Thyroid gland (tissue), 4 donors: ENCODE measurements at regions not wholly inside any gene's neighbourhood (a gene's known extent, or its start where the extent isn't known, plus 50 kb on each side); places are given as distances from the start of the nearest gene placed in this dataset.
A peak's percentile ranks its signal among the peaks of the same experiment; 100 is the strongest.
"Not testable (repeated sequence)": the region's sequence is repeated elsewhere in the genome, so short reads cannot be mapped to it uniquely, and the experiment has no call there.

Experiments
- DNase-seq, 2 donors: peaks; one replicate each; pipeline ENCODE4 v3.0.0-alpha.2; 2019
- H3K27ac ChIP-seq, 3 donors: fragments of 200-600 bp; sonication (generic); 1 replicate in 2 of 3; 2 replicates in 1 of 3; pipeline ENCODE4 v1.5.1; 2016 to 2019; ENCODE audit warnings: mild to moderate bottlenecking in 1 of 3, moderate library complexity in 1 of 3
- H3K27me3 ChIP-seq: fragments of 200-600 bp; sonication (generic); one replicate; pipeline ENCODE4 v1.5.1; 2019
- H3K36me3 ChIP-seq, 2 donors: fragments of 200-600 bp; sonication (generic); one replicate each; pipeline ENCODE4 v1.5.1; 2016 to 2019
- H3K4me1 ChIP-seq, 2 donors: fragments of 200-600 bp; sonication (generic); one replicate each; pipeline ENCODE4 v1.5.1; 2017 to 2019
- H3K4me3 ChIP-seq, 3 donors: fragments of 200-600 bp; sonication (generic); replicated peaks in 1 of 3; 1 replicate in 2 of 3; 2 replicates in 1 of 3; pipeline ENCODE4 v1.5.1; 2016; ENCODE audit warnings: mild to moderate bottlenecking in 1 of 3
- H3K9me3 ChIP-seq: fragments of 200-600 bp; sonication (generic); one replicate; pipeline ENCODE4 v1.5.1; 2017
- POLR2A ChIP-seq, 2 donors: fragments of 450-650 bp; IDR thresholded peaks; one replicate each; pipeline ENCODE4 v1.6.1; 2017; ENCODE audit warnings: antibody characterized with exemption in 2 of 2, mild to moderate bottlenecking in 2 of 2, moderate library complexity in 1 of 2
- WGBS, 2 donors: methylation state at CpG; one replicate each; pipeline ENCODE4 v1.1.5; 2017; 5-methylcytosine and 5-hydroxymethylcytosine counted together
- intact Hi-C: fragments of 100-400 bp; cut with DNase I; formaldehyde crosslinking; loops from one replicate; pipeline ENCODE4 v1.15.1; 2023
- TF ChIP-seq, protein P1 (sequence below), 6 experiments: fragments of 200-600 bp in 3 of 6; fragments of 450-650 bp in 3 of 6; sonication (generic) in 3 of 6; IDR thresholded peaks; one replicate each; pipeline ENCODE4 v1.5.1; 2016 to 2019; ENCODE audit warnings: antibody characterized with exemption in 6 of 6, mild to moderate bottlenecking in 2 of 6, inconsistent platforms in 1 of 6, moderate library complexity in 1 of 6

DNA sequence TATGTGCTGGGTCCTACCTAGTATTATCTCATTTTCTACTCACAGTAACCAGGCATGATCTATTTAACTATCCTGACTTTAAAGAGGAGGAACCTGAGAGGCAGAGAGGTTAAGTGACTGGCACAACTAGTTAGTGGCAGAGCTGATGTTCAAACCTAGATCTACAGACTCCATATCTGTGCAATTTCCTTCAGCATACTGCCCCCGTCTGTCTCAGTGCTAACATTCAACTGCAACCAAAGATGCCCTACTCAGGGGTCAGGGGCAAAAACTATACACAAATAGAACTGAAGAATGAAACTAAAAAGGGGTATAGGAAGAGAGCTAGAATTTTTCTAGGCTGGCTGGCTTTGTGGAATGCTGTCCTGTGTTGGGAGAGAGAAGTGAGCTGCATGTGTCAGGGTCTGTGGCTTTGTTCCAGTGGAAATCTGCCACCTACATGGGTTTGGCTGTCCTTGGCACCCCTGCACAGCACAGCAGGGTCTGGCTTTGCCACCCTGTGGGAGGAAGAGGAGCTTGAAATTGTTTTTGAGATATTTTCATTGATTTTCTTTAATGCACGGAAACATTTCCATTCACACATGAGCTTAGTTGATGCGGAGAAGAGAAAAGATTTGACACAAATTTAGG is 368.5 kb downstream of the RPS6KC1 start:
- Histone ChIP-seq H3K4me1 (no peaks in the 10 kb centered on the region), H3K27ac (no peak overlapping the region), H3K27me3 (no peaks in the 10 kb centered on the region), H3K4me3 (no peak overlapping the region), H3K36me3 (no peaks in the 10 kb centered on the region), H3K9me3 (no peaks in the 10 kb centered on the region)
- DNase-seq: peak; percentile 32 to 56
- WGBS, 2 donors: 91 to 92% methylated on average over 3 of the region's 3 CpGs
- TF ChIP-seq, protein P1, sequence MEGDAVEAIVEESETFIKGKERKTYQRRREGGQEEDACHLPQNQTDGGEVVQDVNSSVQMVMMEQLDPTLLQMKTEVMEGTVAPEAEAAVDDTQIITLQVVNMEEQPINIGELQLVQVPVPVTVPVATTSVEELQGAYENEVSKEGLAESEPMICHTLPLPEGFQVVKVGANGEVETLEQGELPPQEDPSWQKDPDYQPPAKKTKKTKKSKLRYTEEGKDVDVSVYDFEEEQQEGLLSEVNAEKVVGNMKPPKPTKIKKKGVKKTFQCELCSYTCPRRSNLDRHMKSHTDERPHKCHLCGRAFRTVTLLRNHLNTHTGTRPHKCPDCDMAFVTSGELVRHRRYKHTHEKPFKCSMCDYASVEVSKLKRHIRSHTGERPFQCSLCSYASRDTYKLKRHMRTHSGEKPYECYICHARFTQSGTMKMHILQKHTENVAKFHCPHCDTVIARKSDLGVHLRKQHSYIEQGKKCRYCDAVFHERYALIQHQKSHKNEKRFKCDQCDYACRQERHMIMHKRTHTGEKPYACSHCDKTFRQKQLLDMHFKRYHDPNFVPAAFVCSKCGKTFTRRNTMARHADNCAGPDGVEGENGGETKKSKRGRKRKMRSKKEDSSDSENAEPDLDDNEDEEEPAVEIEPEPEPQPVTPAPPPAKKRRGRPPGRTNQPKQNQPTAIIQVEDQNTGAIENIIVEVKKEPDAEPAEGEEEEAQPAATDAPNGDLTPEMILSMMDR (IDR thresholded peaks at IDR 0.05): no peak
- no peak for TF ChIP-seq POLR2A (IDR thresholded peaks at IDR 0.05)
- intact Hi-C loops: no loop called here

DNA sequence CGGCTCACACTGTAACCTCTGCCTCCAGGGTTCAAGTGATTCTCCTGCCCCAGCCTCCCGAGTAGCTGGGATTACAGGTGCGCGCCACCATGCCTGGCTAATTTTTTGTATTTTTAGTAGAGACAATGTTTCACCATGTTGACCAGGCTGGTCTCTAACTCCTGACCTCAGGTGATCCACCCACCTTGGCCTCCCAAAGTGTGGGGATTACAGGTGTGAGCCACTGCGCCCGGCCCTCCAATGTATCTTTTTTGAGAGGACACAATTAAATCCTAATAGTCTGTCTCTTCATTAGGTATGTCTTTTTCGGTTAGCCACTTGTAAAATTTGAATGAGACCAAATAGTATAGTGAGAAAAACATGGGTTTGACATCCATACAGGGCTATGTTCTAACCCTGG is 370.1 kb downstream of the RPS6KC1 start:
- H3K4me1 ChIP-seq, H3K27ac ChIP-seq, DNase-seq, H3K36me3 ChIP-seq, intact Hi-C loops, H3K9me3 ChIP-seq, H3K27me3 ChIP-seq, H3K4me3 ChIP-seq: not testable (repeated sequence)
- 95 to 96% methylated on average over 7 of the region's 7 CpGs for WGBS, 2 donors

DNA sequence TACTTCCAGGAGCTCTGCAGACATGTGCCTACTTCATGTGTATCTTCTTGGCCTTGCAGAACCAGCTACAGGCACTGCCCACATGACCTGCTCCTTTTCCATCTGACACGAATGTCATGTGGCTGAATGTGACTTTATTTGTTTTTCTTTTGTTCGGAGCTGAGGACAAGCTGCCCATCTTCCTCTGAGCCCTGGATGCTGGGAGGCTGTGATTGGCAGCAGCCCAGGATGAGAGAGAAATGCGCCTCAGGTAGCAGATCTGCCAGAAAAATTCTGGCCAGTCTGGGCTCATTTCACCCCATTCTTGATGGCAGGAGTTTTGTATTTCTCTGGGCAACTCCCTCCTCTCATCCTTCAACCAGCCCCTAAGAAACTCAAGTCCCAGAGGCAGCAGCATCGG is 372.0 kb downstream of the RPS6KC1 start:
- no peak for DNase-seq
- no peak for TF ChIP-seq POLR2A (IDR thresholded peaks at IDR 0.05)
- TF ChIP-seq, protein P1 (IDR thresholded peaks at IDR 0.05): no peak
- no peaks in the 10 kb centered on the region for H3K9me3 ChIP-seq

DNA sequence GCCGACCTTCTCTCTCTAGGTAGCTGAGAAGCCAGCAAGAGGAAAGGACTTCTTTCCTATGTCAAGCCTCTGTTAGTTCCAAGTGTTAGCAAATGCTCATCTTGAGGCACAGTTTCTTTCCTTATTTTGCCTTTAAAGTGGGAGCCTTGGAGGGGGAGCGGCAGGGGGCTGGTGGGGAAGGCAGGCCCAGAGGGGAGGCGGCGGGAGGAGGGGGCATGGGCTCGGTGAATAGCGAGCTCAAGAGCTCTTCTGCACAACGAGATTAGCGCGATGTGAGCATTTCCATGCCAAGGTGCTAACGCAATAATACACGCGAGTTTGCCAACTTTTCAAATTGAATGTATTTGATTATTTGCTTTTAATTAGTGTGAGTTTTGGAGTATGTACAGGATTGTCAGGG is 372.6 kb downstream of the RPS6KC1 start:
- Histone ChIP-seq H3K9me3 (no peaks in the 10 kb centered on the region), H3K27ac (no peak overlapping the region), H3K27me3 (no peaks in the 10 kb centered on the region), H3K4me3 (no peak overlapping the region), H3K4me1 (no peaks in the 10 kb centered on the region), H3K36me3 (no peaks in the 10 kb centered on the region)
- 24 to 33% methylated on average over 11 of the region's 12 CpGs for WGBS, 2 donors
- TF ChIP-seq POLR2A (IDR thresholded peaks at IDR 0.05): no peak
- TF ChIP-seq, protein P1 (IDR thresholded peaks at IDR 0.05): no peak
- intact Hi-C loops: no loop called here
- DNase-seq: no peak

More for the DNA sequence above, 372.0 kb downstream of the RPS6KC1 start:
- WGBS, 2 donors: 47 to 55% methylated on average over 4 of the region's 4 CpGs
- no peak overlapping the region for H3K4me3 ChIP-seq
- H3K27ac ChIP-seq: no peak overlapping the region
- no peaks in the 10 kb centered on the region for H3K27me3 ChIP-seq
- intact Hi-C loops: no loop called here
- no peaks in the 10 kb centered on the region for H3K36me3 ChIP-seq
- H3K4me1 ChIP-seq: no peaks in the 10 kb centered on the region

DNA sequence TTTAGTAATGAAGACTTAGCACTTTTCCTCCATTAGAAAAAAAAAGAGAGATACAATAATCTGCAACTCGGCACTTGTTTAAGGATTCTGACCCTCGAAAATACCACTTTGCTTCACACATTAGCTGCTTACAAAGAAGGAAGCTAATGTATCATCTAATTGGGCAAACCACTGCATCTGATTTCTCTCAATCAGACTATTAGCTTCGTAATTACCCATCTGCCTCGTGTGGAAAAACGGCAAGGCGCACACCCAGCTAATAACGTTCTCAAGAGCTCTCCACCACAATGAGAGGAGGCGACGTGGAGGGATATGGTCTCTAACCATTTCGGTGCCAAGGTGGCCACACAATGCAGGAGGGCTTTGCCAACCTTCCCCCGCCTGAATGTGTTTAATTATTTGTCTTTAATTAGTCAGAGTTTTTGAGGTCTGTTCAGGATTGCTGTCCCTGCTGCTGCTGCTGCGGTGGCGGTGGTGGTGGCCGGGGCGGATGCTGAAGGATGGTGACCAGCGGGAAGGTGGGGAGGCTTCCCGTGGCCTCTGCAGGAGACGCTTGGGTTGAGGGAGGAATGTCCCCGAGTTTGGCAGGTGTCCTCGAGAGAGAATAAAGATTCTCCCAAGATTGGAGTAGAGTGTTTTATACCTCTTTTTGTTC is 374.5 kb downstream of the RPS6KC1 start:
- Histone ChIP-seq H3K36me3 (no peaks in the 10 kb centered on the region), H3K27me3 (no peaks in the 10 kb centered on the region), H3K27ac (no peak overlapping the region), H3K9me3 (no peaks in the 10 kb centered on the region), H3K4me1 (no peaks in the 10 kb centered on the region), H3K4me3 (no peak overlapping the region)
- no peak for DNase-seq
- 82 to 83% methylated on average over 20 of the region's 20 CpGs for WGBS, 2 donors
- intact Hi-C loops: no loop called here
- TF ChIP-seq POLR2A (IDR thresholded peaks at IDR 0.05): no peak
- TF ChIP-seq, protein P1 (IDR thresholded peaks at IDR 0.05): no peak
